Keratinocyte (primary cell): ENCODE measurements at regions not wholly inside any gene's neighbourhood (a gene's known extent, or its start where the extent isn't known, plus 50 kb on each side); places are given as distances from the start of the nearest gene placed in this dataset.

Experiments
- DNase-seq: peaks from one replicate; pipeline ENCODE4 v3.0.0-alpha.2; 2011; ENCODE audit warnings: low read depth, missing footprints, low spot score
- FAIRE-seq: peaks from 2 replicates; lab custom pipeline; 2011; peaks lifted over from hg19 to GRCh38; lab: Jason Lieb, UNC
- H2AFZ ChIP-seq: 2 replicates; pipeline ENCODE4 v1.6.0; 2012; ENCODE audit warnings: low read length, control low read depth, inconsistent platforms; ENCODE audit not compliant: control insufficient read depth
- H3K27ac ChIP-seq: 2 replicates; pipeline ENCODE4 v1.5.1; 2011; ENCODE audit warnings: low read length; ENCODE audit not compliant: control insufficient read depth, insufficient read depth
- H3K27me3 ChIP-seq: 3 replicates; pipeline ENCODE4 v1.6.0; 2011; ENCODE audit warnings: low read length; ENCODE audit not compliant: control insufficient read depth, insufficient read depth; ENCODE audit errors: extremely low read depth
- H3K36me3 ChIP-seq, 2 experiments: 2 replicates in 1 of 2; 3 replicates in 1 of 2; pipeline ENCODE4 v1.5.1; 2011; ENCODE audit warnings: low read length in 2 of 2, mild to moderate bottlenecking in 1 of 2; ENCODE audit not compliant: control insufficient read depth in 2 of 2, insufficient read depth in 2 of 2; ENCODE audit errors: extremely low read depth in 1 of 2
- H3K4me1 ChIP-seq: 3 replicates; pipeline ENCODE4 v1.5.1; 2011; ENCODE audit warnings: low read length; ENCODE audit not compliant: control insufficient read depth, insufficient read depth; ENCODE audit errors: extremely low read depth
- H3K4me2 ChIP-seq: 3 replicates; pipeline ENCODE4 v1.6.0; 2011; ENCODE audit warnings: low read depth, low read length; ENCODE audit not compliant: control insufficient read depth, insufficient read depth; ENCODE audit errors: extremely low read depth
- H3K4me3 ChIP-seq, 3 experiments: fragments of 200-600 bp in 1 of 3; sonication (generic) in 1 of 3; 2 replicates in 2 of 3; 3 replicates in 1 of 3; pipeline ENCODE4 v1.5.1; 2011 to 2016; ENCODE audit warnings: low read length in 3 of 3, mild to moderate bottlenecking in 3 of 3, control low read depth in 2 of 3, inconsistent platforms in 1 of 3, low read depth in 1 of 3, mixed read lengths in 1 of 3, mixed run types in 1 of 3, moderate library complexity in 1 of 3; ENCODE audit not compliant: control insufficient read depth in 2 of 3, insufficient read depth in 2 of 3; ENCODE audit errors: extremely low read depth in 1 of 3
- H3K79me2 ChIP-seq: 2 replicates; pipeline ENCODE4 v1.6.0; 2012; ENCODE audit warnings: low read length; ENCODE audit not compliant: control insufficient read depth, insufficient read depth
- H3K9ac ChIP-seq: 3 replicates; pipeline ENCODE4 v1.6.0; 2011; ENCODE audit warnings: low read length; ENCODE audit not compliant: control insufficient read depth, insufficient read depth; ENCODE audit errors: extremely low read depth
- H3K9me1 ChIP-seq: 3 replicates; pipeline ENCODE4 v1.6.0; 2011; ENCODE audit warnings: low read length; ENCODE audit not compliant: control insufficient read depth, insufficient read depth; ENCODE audit errors: extremely low read depth
- H3K9me3 ChIP-seq: 2 replicates; pipeline ENCODE4 v1.5.1; 2012; ENCODE audit warnings: low read depth, low read length; ENCODE audit not compliant: control insufficient read depth
- H4K20me1 ChIP-seq: 3 replicates; pipeline ENCODE4 v1.6.0; 2011; ENCODE audit warnings: low read length; ENCODE audit not compliant: control insufficient read depth, insufficient read depth; ENCODE audit errors: extremely low read depth
- EZH2 ChIP-seq: IDR thresholded peaks from one replicate; pipeline ENCODE4 v1.6.1; 2012; ENCODE audit warnings: inconsistent platforms, mild to moderate bottlenecking, low read length, moderate library complexity
- dilution Hi-C: fragments of 300-500 bp; cut with MboI; formaldehyde crosslinking; loops from one replicate; pipeline ENCODE4 v1.7.0; 2020; ENCODE audit warnings: low sequenced_read_pairs; ENCODE audit not compliant: extremely low pct_ligation_motif_present
- TF ChIP-seq, protein P1 (sequence below), 3 experiments: IDR thresholded peaks in 1 of 3; conservative IDR thresholded peaks in 1 of 3; optimal IDR thresholded peaks in 1 of 3; 2 replicates in 2 of 3; 3 replicates in 1 of 3; pipeline versions ENCODE3 to v1.5.1; 2011; ENCODE audit warnings: low read length in 3 of 3, mild to moderate bottlenecking in 3 of 3, moderate library complexity in 2 of 3, control low read depth in 1 of 3, inconsistent platforms in 1 of 3; ENCODE audit not compliant: insufficient read depth in 2 of 3; ENCODE audit errors: extremely low read depth in 1 of 3

DNA sequence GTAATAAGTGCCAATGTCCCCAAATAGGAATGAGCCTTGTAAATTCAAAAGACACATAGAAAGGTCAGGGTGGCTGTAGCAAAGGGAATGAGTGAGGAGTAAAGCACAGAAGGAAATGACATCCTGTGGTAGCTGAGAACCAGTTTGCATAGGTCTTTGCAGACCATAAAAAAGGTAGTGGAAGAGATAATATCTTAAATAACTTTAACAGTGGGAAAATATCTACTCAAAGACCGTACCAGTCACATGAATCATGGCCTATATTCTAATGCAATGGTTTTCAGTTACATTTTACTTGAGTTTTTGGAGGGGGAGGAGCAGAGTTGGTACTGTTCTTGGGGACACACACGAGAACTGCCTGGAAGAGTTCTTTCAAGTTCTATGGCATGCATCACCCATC is 297.3 kb upstream of the ADAMTS9 start:
- H3K9me3 ChIP-seq = no peaks in the 10 kb centered on the region
- DNase-seq = no peak
- no peak overlapping the region for H2AFZ ChIP-seq
- dilution Hi-C loops = no loop called here
- no peaks in the 10 kb centered on the region for H3K9me1 ChIP-seq
- H3K4me3 ChIP-seq = no peak overlapping the region
- no peak overlapping the region for H3K4me2 ChIP-seq
- TF ChIP-seq EZH2 = no peak
- TF ChIP-seq, protein P1, sequence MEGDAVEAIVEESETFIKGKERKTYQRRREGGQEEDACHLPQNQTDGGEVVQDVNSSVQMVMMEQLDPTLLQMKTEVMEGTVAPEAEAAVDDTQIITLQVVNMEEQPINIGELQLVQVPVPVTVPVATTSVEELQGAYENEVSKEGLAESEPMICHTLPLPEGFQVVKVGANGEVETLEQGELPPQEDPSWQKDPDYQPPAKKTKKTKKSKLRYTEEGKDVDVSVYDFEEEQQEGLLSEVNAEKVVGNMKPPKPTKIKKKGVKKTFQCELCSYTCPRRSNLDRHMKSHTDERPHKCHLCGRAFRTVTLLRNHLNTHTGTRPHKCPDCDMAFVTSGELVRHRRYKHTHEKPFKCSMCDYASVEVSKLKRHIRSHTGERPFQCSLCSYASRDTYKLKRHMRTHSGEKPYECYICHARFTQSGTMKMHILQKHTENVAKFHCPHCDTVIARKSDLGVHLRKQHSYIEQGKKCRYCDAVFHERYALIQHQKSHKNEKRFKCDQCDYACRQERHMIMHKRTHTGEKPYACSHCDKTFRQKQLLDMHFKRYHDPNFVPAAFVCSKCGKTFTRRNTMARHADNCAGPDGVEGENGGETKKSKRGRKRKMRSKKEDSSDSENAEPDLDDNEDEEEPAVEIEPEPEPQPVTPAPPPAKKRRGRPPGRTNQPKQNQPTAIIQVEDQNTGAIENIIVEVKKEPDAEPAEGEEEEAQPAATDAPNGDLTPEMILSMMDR (optimal IDR thresholded peaks at IDR 0.05 in 1 of 3, IDR thresholded peaks at IDR 0.05 in 1 of 3, conservative IDR thresholded peaks at IDR 0.05 in 1 of 3; ENCODE audit: extremely low read depth in 1 of 3, insufficient read depth in 2 of 3, low read length in 3 of 3) = no peak
- H3K27me3 ChIP-seq = no peaks in the 10 kb centered on the region
- H3K36me3 ChIP-seq = no peaks in the 10 kb centered on the region
- H3K4me1 ChIP-seq = no peaks in the 10 kb centered on the region
- H3K9ac ChIP-seq = no peak overlapping the region
- H3K27ac ChIP-seq = no peak overlapping the region
- H3K79me2 ChIP-seq = no peaks in the 10 kb centered on the region
- no peaks in the 10 kb centered on the region for H4K20me1 ChIP-seq
- FAIRE-seq = no peak

DNA sequence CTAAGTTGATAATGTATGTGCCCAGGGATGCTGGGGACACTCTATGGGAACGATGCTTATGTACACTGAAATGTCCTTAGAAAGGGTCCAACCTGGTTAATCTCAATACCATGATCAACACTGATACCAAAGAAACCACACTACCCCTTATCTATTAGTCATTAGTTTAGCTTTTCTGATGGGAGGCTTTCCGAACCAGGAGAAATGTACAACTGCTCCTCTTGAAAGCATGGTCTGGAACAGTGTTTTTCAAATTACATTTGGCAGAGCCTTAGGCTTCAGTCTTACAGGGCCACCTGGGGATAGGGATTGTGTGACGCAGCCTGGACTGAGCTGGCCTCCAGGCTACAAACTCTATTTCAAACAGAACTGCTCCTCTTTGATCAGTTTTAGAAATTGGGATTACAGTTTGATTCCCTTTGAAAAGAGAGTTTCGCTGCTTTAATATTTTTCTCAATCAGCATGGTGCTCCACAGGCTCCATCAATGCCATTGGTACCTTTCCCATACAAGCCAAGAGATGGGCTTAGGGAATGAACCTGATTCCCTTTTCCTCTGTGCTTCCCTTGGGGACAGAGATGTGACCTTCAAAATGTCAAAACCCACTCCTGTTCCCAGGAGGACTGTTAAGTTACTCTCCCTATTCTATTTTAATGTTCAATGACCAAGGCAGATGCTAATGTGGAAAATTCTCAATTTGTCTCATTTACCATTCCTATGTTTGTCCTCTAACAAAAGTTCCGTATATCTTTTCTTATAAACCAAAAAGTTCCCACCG is 296.0 kb upstream of the ADAMTS9 start:
- Histone ChIP-seq H2AFZ (no peak overlapping the region), H3K27ac (no peak overlapping the region), H3K36me3 (no peaks in the 10 kb centered on the region), H4K20me1 (no peaks in the 10 kb centered on the region), H3K4me2 (no peak overlapping the region), H3K79me2 (no peaks in the 10 kb centered on the region), H3K9ac (no peak overlapping the region), H3K4me1 (no peaks in the 10 kb centered on the region), H3K27me3 (no peaks in the 10 kb centered on the region), H3K4me3 (no peak overlapping the region), H3K9me3 (no peaks in the 10 kb centered on the region), H3K9me1 (no peaks in the 10 kb centered on the region)
- DNase-seq (no peak), FAIRE-seq (no peak)
- dilution Hi-C loops = no loop called here
- no peak for TF ChIP-seq EZH2
- TF ChIP-seq, protein P1 (optimal IDR thresholded peaks at IDR 0.05 in 1 of 3, IDR thresholded peaks at IDR 0.05 in 1 of 3, conservative IDR thresholded peaks at IDR 0.05 in 1 of 3; ENCODE audit: extremely low read depth in 1 of 3, insufficient read depth in 2 of 3, low read length in 3 of 3) = no peak
